ENCODE measurements at regions not wholly inside any gene's neighbourhood (a gene's known extent, or its start where the extent isn't known, plus 50 kb on each side); places are given as distances from the start of the nearest gene placed in this dataset.

DNA sequence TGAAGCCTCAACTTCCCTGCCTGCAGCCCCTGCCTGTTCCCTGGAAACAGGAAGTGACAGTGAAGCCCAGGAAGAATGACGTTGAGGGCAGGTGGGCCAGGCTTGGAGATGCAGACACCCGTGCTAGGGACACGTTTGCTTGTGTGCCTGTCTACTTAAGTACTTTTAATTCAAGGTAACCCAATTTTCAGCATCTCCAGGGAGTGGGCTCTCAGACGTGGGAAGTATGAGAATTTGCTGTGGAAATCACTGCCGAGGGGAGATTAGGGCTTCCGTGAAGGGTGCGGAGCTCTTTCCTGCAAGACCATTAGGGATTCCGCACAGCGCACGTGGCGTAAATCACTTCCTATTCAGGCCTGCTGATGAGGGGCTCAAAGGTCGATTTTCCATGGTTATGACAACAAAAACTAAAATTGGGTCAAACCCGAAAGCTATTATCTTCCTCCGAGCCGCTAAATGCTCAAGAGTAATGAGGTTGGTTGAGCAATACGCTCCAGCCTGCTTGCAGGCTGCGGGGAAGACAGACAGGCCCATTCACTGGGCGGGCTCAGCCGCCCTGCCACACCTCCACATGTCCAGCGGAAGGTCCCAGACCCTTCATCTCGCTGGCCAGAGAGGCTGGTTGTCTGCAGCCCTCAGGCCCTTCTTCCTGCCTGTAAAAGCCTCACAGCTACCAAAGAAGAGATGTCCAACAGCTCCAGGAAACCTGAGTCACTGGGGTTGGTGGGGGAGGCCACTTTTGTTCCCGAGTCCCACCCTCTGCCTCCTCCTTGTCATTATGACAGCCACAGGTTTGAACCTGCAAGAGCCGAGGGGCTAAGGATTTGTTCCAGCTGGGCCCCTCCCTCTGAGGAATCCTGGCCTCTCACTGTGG lies 109.9 kb downstream of the RBFOX3 start:
- H4K91ac ChIP-seq (ENCODE audit: insufficient read length, low read depth, low read length) = no peak overlapping the region
- DNase-seq = no peak
- H3K27me3 Mint-ChIP-seq (ENCODE audit: low read depth) = peaks cover 6% of the 10 kb centered on the region
- peaks cover 3 to 24% of the 10 kb centered on the region in 2 experiments; a peak in 2 of 4 replicates for H3K4me1 Mint-ChIP-seq
- no peak overlapping the region for H2BK120ac ChIP-seq (ENCODE audit: low read depth, low read length, poor library complexity, severe bottlenecking)
- H3K23me2 ChIP-seq (ENCODE audit: insufficient read length, low read depth, low read length, poor library complexity, severe bottlenecking) = no peaks in the 10 kb centered on the region
- no peak overlapping the region for H3K4me3 Mint-ChIP-seq
- H3K4me1 ChIP-seq (ENCODE audit: insufficient read depth, low read length) = no peaks in the 10 kb centered on the region
- H3K79me1 ChIP-seq (ENCODE audit: insufficient read depth, low read depth, low read length, poor library complexity, severe bottlenecking) = no peaks in the 10 kb centered on the region
- no peak overlapping the region for H3K56ac ChIP-seq (ENCODE audit: insufficient read length, low read depth, low read length)
- TF ChIP-seq CTCF (conservative IDR thresholded peaks at IDR 0.05) = no peak
- no peak overlapping the region for H3K23ac ChIP-seq (ENCODE audit: insufficient read length, low read depth, low read length)
- H2BK15ac ChIP-seq (ENCODE audit: low read depth, low read length) = no peak overlapping the region
- H3K4ac ChIP-seq (ENCODE audit: low read depth, low read length) = no peak overlapping the region
- no peak overlapping the region for H2BK5ac ChIP-seq (ENCODE audit: insufficient read length, low read length)
- WGBS (ENCODE audit: extremely low coverage, insufficient read length, low lambda C conversion rate) = no CpG with 5 or more reads among the region's 23 CpGs
- H2BK20ac ChIP-seq (ENCODE audit: low read depth, low read length, poor library complexity, severe bottlenecking) = no peak overlapping the region
- no peak overlapping the region for H3K18ac ChIP-seq (ENCODE audit: insufficient read length, low read depth, low read length)
- no peak overlapping the region for H4K5ac ChIP-seq (ENCODE audit: insufficient read length, low read depth, low read length)
- H2AK5ac ChIP-seq (ENCODE audit: insufficient read length, low read length) = no peak overlapping the region
- H4K20me1 ChIP-seq (ENCODE audit: control insufficient read depth, insufficient read depth, insufficient read length) = no peaks in the 10 kb centered on the region
- H3K14ac ChIP-seq (ENCODE audit: insufficient read depth, low read length) = no peak overlapping the region; the same call in 1 of the 2 replicates
- H3K9me3 Mint-ChIP-seq = peaks cover 0 to 3% of the 10 kb centered on the region in 2 experiments; a peak in 1 of 5 replicates
- no peak overlapping the region for H3K4me2 ChIP-seq (ENCODE audit: insufficient read depth, insufficient read length, low read length)
- H3K36me3 Mint-ChIP-seq (ENCODE audit: insufficient read depth in 1 of 3, low read depth in 3 of 3) = no peaks in the 10 kb centered on the region
- peak overlapping the region in 2 of 3 experiments; percentile 59 to 60; a peak in 1 of 7 replicates for H3K27ac Mint-ChIP-seq
- no peak overlapping the region for H3T11ph ChIP-seq (ENCODE audit: low read length)
- H3K79me2 ChIP-seq (ENCODE audit: insufficient read depth, low read length) = no peaks in the 10 kb centered on the region
- no peak overlapping the region for H4K8ac ChIP-seq (replicated peaks; ENCODE audit: insufficient read length, low read depth, low read length)
- no peaks in the 10 kb centered on the region for H3K9me3 ChIP-seq (ENCODE audit: control insufficient read depth, low read depth, low read length)
- H2BK12ac ChIP-seq (ENCODE audit: insufficient read length, low read depth, low read length) = no peak overlapping the region
- no peak overlapping the region for H3K27ac ChIP-seq (ENCODE audit: insufficient read length, low read depth, low read length)
- no peaks in the 10 kb centered on the region for H3K27me3 ChIP-seq (ENCODE audit: insufficient read depth, low read length)
- H3K9ac ChIP-seq (ENCODE audit: extremely low read depth, insufficient read length, low read length) = no peak overlapping the region
- no peak overlapping the region for H2AFZ ChIP-seq (ENCODE audit: low read length)

All from H9 (cell line).